ENCODE measurements at regions not wholly inside any gene's neighbourhood (a gene's known extent, or its start where the extent isn't known, plus 50 kb on each side); places are given as distances from the start of the nearest gene placed in this dataset.

DNA sequence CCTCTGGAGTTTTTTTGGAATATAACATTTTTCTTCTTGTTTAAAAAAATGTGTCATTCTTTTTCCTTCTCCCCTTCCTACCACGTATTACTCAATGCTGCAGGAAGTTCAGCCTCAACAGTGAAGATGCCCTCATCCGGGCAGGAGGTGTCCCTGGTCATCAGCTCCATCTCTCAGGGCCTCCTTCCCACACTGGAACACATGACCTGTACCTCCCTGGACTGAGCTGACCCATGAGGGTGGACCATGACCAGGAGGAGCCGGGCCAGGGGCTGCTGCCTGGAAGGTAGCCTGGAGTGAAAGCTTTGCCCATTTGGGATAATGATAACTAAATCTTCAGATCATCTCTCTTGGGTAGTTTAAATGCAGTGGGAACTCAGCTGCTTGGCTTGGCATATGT is 316.5 kb upstream of the ZMIZ1 start:
- DNase-seq = no peak

DNA sequence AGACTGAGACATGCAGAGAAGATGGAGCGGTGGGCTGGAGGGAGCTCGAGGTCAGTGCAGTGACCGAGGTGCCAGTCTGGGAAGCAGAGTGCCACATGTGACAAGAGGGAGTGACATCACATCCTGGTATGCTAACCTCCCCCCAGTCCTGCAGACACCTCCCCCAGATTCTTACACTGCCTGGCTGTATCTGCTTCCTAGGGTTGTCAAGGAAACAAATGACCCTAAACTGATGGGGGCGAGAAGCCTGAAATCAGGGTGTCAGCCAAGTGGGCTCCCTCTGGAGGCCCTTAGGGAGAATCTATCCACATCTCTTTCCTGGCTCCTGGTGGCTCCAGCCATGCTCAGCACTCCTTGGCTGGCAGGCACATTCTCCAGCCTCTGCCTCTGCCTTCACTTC is 316.1 kb upstream of the ZMIZ1 start:
- no peak for DNase-seq

DNA sequence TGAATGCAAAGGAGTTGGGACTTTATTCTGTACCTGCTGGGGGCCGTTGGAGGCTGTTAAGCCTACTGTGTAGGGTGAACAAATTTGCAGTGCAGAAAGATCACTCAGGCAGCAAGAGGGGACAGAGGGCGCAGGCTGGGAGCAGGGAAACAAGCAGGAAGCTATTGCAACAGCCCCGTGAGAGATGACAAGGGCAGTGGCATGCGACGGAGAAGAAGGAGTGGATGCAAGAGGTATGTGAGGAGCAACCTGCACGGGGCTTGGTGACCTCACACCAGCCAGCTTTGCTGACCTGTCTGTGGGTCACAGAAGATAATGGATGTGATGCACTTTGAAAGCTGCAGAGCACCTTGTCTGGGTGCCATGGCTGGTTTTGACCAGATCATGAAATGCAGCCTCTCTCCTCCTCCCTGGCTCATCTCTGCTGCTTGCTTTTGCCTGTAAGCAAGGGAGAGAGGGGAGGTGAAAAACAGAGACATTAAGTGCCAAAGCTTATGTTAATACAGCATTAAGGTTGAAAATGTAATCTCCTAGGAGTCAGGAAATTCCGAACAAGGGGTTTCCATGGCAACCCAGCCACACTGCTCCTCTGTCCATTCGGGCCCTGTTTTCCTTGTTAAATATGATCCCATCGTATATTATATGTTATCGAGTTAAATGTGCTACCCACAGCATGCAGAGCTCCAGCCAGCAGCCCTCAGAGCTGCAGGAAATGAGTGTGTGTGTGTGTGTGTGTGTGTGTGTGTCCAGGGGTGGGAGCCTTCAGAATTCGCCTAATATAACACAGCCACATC is 314.3 kb upstream of the ZMIZ1 start:
- no peak for DNase-seq

DNA sequence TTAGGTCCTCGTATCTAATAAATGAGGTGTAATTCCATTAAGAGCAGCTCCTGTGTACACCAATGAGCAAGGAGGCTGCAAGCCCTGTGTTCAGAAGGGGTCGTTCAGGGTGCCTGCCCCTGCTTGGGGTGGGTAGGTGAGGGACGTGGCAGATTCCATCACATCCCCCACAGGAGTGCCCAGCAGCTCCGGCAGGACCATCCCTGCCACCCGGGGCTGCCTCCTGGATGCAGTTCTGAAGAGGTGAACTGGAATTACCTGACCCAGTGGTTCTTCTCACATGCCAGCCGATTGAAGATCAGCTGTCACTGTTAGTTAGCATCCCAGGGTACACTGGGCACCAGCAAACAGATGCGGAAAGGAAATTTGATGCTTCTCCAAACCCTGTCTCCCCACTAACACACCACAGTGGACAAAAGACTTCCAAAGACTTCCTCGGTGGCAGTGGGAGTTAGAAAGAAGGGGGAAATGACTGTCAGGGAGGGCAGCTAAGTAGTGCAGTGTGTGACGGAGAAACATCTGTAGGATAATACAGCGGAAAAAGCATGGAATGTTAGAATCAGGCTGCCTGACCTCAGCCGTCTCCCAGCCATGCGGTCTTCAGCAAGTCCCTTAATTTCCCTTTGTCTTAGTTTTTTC is 313.6 kb upstream of the ZMIZ1 start:
- no peak for DNase-seq

GRCh38 chr10:78755877-78756455 is 312.8 kb upstream of the ZMIZ1 start:
- DNase-seq = no peak

DNA sequence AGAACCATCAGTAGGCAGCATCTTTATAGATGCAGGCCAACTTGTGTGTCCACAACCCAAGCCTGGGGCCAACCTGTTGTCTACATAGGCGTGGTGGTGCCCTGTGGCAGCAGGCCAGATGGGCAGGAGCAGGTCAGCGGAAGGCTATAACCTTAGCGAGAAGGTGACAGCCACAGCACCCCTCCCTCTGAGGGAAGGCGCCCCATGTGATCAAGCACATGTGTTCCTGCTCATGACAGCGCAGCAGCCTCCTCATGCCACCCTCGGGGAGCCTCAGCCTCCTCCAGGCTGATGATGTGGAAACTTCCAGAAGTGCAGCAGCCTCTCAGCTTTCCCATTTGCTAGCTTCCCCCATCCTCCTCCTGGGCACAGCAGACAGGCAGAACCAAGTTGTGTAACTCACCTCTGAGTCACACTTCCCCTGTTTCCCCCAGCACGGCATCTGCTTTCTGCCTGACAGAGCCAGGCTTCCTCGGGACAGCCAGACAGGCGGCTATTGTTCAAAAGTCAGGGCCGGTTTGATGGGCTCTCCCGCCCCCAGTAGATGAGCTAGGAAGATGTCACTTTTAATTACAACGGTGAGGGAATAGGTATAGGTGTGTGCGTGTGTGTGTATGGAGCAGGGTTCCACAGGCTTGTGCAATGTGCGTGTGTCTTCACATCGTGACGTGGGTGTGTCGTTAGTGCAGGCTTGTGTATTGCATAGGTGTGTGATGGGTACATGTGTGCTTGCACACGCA is 312.0 kb upstream of the ZMIZ1 start:
- DNase-seq = no peak

DNA sequence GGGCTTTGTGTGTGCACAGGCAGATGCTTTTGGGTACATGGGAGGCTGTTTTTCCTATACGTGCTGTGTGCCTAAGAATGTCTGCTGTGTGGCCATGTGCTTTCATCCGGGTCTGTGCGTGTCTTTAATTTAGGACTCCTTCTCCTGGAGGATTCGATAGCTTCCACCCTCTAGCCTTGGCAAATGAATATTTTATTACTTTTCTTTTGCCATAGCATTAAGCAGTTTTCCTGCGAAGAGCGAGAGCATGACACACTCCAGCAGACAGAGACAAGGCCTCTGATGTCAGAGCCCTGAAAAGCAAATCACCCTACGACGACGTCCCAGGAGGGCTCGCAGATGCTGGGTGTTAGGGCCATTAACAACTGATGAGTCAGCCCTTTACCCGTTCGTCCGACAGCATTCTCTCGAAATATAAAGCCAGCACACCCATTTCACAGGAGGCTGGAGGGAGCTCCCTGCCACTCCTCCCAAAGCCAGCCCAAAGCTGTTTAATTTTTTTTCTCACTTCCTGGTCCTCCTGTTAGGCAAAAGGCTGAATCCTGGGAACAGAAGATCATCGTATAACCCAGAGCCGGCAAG is 311.3 kb upstream of the ZMIZ1 start:
- no peak for DNase-seq

GRCh38 chr10:78758176-78758575 is 310.6 kb upstream of the ZMIZ1 start:
- DNase-seq = no peak

GRCh38 chr10:78759456-78760120 is 309.2 kb upstream of the ZMIZ1 start:
- DNase-seq = no peak

- no peak for DNase-seq
Measured at GRCh38 chr10:78760463-78761310, 308.1 kb upstream of the ZMIZ1 start.

DNA sequence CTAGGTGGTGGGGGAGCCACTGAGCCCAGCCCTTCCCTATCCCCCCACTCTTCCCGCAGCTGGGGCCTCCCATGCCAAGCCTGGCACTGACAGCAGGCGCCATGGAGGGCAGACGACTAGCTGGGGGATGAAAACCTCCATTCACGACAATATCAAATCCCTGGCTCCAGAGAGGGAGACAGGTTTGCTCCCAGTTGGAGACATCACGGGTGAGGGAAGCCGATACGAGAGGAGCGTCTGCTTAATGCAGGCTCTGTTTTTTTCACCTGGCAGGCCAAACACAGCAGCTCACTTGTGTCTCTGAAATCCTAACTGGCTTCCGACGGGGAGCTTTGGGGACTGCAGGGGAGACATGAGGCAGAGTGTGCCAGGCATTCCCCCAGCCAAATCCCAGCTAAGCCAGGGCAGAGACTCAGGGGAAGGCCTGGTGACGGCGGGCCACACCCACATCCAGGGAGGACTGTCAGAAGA is 307.4 kb upstream of the ZMIZ1 start:
- no peak for DNase-seq

GRCh38 chr10:78762086-78762630 is 306.6 kb upstream of the ZMIZ1 start:
- no peak for DNase-seq

GRCh38 chr10:78763234-78763633 is 305.5 kb upstream of the ZMIZ1 start:
- no peak for DNase-seq

DNA sequence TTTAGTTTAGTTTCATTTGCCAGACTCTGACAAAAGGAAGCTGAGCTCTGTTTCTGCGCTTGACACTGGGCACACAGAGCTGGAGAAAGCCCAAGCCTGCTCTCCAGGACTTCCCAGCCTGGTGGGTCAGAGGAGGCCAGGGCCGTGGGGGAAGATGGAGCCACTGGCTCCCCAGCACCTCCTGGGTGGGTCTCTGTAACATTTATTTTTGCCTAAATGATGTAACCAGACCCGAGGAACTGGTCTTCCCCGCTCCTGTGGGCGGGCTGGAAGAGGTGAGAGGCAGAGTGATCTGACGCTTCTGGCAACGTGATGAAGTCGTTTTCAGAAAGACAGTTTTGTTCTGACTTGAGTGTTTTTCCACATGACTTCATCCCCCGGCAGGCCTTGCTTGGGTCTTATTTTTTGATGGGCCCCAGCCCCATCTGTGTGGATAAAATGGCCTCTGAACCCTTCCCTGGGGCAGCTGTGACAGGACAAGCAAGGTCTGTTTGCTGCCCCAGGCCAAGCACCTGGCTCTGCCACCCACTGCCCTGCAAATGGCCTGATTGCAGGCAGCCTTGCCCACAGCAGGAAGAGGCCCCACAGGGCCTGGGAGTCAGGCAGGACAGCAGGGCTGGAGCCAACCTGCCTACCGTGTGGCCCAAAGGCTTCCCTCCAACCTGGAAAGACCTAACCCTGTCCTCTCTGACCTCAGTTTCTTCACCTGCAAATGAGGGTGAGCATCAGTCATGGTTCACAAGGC is 304.9 kb upstream of the ZMIZ1 start:
- peak; percentile 43 for DNase-seq

GRCh38 chr10:78764436-78764835 is 304.3 kb upstream of the ZMIZ1 start:
- DNase-seq = no peak

GRCh38 chr10:78764846-78765430 is 303.8 kb upstream of the ZMIZ1 start:
- no peak for DNase-seq

DNA sequence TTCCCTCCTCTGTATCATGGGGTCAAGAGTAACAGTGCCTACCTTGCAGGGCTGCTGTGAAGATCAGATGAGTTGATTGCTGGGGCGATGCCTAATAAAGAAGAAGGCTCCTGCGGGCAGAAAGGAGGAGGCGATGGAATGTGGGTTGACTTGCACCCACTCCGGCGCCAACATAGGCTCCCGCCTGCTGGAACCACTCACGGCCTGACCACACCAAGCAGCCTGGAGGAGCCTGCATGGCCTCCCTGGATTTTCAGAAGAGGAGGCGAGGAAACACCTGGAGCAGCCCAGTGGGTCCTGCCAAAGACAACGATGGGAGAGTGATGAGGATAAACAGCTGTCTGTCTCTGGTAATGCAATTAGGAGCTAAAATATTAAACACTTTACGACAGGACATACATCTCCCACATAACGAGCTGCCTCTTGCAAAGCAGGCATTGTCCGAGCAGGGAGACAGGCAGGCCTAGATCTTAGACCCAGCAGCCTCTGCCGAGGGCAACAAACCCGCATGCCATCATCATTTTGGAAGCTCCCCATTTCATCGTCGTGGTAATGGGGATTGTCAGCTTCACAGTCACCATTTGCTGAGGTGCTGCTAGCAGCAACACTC is 302.9 kb upstream of the ZMIZ1 start:
- no peak for DNase-seq

GRCh38 chr10:78766603-78767002 is 302.2 kb upstream of the ZMIZ1 start:
- no peak for DNase-seq

DNA sequence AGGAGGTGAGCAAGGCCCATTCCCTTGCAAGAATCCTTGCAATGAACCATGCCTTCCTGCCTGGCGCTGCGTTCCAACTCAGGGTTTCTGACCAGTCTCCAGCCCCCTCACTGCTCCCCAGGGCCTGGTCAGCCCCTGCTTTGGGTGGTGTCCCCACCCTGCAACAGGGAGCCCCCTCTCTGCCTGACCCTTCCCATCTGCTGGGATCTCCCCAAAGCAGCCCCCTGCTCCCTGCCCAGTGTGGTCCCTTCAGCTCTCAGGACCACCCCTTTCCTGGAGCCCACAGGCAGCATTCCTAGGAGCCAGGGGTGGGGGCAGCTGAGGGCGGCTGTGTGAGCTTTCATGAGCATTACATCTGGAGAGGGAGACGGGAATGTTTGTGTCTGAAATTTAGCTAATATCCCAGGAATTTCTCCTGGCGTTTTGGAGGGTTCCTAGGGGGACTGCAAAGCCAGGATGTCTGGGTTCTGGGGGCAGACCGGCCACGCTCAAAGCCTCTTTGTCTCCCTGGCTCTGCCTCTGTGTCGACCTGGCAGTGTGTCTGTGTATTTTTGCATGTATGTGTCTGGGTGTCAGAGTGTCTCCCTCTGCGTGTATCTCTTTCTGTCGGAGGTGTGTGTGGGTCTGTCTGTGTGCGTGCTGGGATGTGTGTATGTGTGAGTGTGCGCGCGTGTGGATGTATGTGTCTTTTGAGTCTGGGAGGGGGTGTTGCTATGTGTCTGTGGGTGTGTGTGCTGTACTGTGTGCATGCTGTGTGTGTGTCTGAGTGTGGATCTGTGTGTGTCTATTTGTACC is 300.5 kb upstream of the ZMIZ1 start:
- no peak for DNase-seq
